GM20431 (cell line): ENCODE measurements at regions not wholly inside any gene's neighbourhood (a gene's known extent, or its start where the extent isn't known, plus 50 kb on each side); places are given as distances from the start of the nearest gene placed in this dataset.
"Not testable (repeated sequence)": the region's sequence is repeated elsewhere in the genome, so short reads cannot be mapped to it uniquely, and the experiment has no call there.

Experiments used
- in situ Hi-C: fragments of 300-500 bp; cut with MseI, MboI; formaldehyde crosslinking; loops from one replicate; pipeline ENCODE4 v1.15.0; 2020; ENCODE audit warnings: low sequenced_read_pairs; ENCODE audit not compliant: unreplicated experiment

- in situ Hi-C loops, result no loop called here
Measured at GRCh38 chr6:163702736-163703135, 288.2 kb downstream of the QKI start.

GRCh38 chr6:163701762-163702161, 287.2 kb downstream of the QKI start:
- in situ Hi-C loops, result no loop called here

GRCh38 chr6:163698086-163698485, 283.6 kb downstream of the QKI start:
- in situ Hi-C loops, result no loop called here

- in situ Hi-C loops, result not testable (repeated sequence)
Measured at GRCh38 chr6:163696311-163696710, 281.8 kb downstream of the QKI start.

- in situ Hi-C loops, result no loop called here
Measured at GRCh38 chr6:163695414-163695864, 280.9 kb downstream of the QKI start.

DNA sequence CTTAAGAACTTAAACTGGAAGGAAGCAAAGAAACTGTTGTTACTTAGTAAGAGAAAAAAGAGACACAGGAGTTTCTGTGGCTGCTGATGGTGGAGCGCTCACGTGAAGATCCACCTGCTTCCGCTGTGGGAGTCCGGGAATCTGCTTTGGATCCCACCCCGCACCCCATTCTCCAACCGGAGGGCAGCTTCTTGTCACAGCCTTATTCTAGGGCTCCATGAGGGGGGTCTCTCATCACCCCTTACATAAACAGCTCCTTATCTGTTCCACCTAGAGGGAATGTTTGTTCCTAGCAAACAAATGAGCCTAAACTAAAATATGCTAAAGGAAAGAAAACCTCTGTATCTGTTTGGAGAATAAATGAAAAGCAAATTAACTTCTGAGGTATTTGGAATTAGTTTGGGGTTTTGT, 280.5 kb downstream of the QKI start:
- in situ Hi-C loops, result no loop called here

DNA sequence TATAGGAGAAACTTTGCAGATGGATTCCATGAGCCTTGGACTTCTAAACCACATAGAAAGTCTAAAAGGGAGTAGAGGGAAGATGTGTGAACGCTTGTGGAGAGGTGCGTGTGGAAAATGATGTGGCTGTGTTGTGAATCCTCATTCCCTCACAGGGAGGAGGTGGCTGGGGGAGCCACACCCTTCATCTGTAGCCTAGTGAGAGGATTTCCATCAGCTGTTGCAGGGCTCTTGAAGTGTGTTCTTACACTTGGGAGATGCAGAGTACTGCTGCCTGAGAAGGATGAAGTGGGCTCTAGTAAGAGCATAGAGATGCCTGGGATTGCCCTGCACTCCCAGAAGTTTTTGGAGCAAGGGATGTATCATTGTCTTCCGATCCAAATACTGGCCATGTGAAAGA, 279.6 kb downstream of the QKI start:
- in situ Hi-C loops, result no loop called here

DNA sequence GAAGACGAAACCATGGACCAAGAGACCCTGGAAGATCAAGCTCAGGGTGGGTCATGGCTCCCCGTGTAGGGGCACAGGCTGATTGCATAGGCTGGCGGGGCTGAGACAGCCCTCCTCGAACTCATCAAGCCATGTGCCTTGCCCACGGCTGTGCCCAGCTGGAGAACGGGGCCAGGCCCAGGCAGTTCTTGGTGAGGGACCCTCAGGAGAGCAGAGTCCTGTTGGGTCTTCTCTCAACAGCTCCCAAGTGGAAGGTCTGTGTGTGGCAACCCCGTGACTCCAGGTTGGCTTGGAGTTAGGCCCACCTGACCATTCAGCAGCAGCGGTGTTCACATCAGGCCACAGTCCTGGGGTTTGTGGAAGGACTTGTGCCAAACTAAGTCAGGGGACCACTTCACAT, 276.5 kb downstream of the QKI start:
- in situ Hi-C loops, result no loop called here

DNA sequence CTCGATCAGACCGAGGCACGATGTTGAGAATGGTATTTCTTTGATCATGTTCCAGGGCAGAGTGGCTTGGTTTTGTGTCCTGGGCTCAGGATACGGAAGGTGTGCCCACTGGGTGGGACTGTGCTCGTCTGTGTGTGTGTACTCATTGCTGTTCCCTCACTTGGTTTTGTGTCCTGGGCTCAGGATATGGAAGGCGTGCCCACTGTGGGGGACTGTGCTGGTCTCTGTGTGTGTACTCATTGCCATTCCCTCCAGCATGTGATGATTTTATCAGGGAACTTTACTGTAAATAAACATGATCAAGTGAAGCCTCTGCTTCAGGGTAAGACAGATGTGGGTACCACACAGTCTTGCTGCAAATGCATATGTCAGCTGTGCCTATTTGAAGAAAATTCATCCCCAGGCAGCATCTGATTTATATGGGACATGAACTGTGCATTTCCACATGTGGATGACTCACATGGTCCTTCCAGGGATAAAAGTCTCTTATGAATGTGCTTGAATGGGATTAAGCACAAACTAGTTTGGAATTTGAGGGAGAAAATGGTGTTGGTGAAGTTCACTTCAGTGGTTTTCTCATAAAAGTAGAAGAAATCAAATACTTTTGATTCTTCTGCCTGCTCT, 274.3 kb downstream of the QKI start:
- in situ Hi-C loops, result no loop called here

GRCh38 chr6:163687075-163687474, 272.6 kb downstream of the QKI start:
- in situ Hi-C loops, result no loop called here

- in situ Hi-C loops, result no loop called here
Measured at GRCh38 chr6:163686301-163686700, 271.8 kb downstream of the QKI start.

GRCh38 chr6:163683105-163683622, 268.6 kb downstream of the QKI start:
- in situ Hi-C loops, result no loop called here

GRCh38 chr6:163679753-163680152, 265.2 kb downstream of the QKI start:
- in situ Hi-C loops, result no loop called here

- in situ Hi-C loops, result no loop called here
Measured at GRCh38 chr6:163679012-163679660, 264.6 kb downstream of the QKI start.

- in situ Hi-C loops, result no loop called here
Measured at GRCh38 chr6:163675611-163676010, 261.1 kb downstream of the QKI start.

DNA sequence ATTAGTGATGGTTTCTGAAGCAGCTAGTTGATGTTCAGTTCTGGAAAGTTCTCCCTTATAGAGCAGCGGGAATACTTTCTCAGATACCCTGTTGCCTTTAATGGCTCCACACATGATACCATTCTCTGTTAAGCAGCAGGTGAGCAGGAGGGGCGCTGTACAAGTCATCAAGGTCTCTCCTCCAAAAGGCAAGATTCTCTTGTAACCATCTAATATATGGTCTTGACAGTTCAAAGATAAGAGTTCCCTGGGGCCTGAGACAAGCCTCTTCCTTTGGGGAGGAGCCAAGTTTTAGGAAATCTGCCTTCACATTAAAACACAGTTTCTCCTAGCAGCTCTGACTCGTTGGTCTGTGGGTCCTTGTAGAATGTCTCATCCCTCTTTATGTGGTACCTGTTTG, 258.2 kb downstream of the QKI start:
- in situ Hi-C loops, result no loop called here

DNA sequence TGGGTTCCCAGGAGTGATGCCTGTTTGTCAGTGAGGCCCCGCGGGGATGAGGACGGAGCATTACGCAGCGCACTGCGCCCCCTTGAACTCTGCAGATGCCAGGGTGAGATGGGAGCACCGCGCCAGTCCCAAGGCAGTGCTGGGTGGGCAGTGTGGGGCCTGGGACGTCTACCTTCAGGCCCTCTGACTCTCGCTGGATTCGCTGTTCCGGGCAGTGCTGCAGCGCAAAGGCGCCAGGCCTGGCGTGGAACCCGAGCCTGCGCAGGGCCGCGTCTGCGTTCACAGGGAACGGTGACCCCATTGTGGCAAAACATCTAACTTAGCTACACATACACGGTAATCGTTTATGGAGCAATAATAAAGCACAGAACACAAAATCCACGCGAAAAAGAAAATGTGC, 257.3 kb downstream of the QKI start:
- in situ Hi-C loops, result no loop called here

DNA sequence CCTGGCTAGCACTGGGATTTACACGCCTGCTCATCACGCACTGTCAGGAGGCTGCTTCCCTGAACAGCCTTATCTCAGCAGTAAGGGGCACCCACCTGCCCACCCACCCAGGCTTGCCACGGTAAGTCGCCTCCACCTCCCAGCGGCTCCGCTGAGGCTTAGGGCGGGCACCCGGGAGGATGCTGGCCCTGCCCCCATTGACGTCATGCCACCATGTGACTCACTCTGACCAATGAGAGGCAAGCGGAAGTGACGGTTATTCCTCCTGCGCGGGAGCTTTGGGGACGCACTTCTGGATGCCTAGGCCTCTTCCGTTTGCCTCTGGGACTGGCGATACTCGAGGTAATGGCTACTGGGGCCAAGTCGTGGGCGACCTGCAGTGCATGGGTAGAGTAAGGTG, 256.8 kb downstream of the QKI start:
- in situ Hi-C loops, result no loop called here

- in situ Hi-C loops, result no loop called here
Measured at GRCh38 chr6:163670336-163670735, 255.8 kb downstream of the QKI start.

DNA sequence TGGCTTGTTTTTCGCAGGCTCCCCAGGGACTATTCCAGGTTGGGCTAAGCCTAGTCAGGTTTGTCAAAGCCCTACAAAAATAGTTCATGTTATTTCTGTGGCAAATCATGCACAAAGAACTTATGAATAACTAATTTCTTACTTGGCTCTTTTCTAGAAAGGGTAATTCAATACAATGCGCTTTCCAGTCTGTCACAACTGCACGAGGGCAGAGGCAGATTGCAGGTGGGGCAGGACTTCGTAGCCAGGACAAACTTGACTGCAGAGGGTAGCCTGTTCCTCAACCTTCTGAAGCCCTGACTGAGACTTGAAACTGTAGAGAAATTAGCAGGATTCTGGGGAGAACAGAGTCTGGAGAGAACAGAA, 253.5 kb downstream of the QKI start:
- in situ Hi-C loops, result no loop called here

DNA sequence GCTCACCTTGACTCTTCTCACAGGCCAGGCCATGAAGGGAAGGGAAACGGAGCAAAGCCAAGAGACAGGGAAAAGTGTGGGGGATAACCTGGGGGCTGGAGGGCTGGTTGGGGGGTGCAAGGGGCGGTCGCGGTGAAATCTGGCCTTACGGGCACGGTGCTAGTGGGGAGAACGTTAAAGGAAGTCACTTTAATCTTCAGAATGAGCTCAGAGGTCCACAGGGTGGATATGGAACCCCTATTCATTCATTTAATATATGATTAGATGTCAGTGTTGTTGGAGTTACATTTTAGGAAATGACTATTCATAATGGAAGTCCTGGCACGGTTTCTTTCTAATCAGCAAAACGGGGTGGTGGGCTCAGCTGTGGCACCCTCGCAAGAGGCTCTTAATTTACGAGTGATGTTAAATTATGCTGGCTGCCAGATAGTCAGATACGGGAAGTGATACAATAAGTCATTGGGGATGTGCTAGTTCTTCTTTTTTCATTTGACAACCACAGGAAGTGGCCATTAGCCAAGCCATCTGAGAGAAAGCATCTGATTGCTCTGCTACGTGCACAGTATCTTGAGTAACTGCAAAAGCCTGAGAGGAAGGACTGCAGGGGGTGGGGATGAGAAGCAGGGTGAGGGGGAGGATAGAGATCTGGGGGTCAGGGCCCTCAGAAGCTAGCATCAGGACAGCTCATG, 253.0 kb downstream of the QKI start:
- in situ Hi-C loops, result no loop called here
